Activated CD4-positive, alpha-beta T cell treated with anti-CD3 and anti-CD28 coated beads, Interleukin-2, Interleukin-6, amounts not matched to agents 100 ng/mL and 50 ng/mL, durations not matched to agents 16 hours and 8 hours (primary cell): ENCODE measurements at regions not wholly inside any gene's neighbourhood (a gene's known extent, or its start where the extent isn't known, plus 50 kb on each side); places are given as distances from the start of the nearest gene placed in this dataset.
"Not testable (repeated sequence)": the region's sequence is repeated elsewhere in the genome, so short reads cannot be mapped to it uniquely, and the experiment has no call there.

ENCODE experiments used
- DNase-seq: peaks from one replicate; pipeline ENCODE4 v3.0.0-alpha.2; 2020

DNA sequence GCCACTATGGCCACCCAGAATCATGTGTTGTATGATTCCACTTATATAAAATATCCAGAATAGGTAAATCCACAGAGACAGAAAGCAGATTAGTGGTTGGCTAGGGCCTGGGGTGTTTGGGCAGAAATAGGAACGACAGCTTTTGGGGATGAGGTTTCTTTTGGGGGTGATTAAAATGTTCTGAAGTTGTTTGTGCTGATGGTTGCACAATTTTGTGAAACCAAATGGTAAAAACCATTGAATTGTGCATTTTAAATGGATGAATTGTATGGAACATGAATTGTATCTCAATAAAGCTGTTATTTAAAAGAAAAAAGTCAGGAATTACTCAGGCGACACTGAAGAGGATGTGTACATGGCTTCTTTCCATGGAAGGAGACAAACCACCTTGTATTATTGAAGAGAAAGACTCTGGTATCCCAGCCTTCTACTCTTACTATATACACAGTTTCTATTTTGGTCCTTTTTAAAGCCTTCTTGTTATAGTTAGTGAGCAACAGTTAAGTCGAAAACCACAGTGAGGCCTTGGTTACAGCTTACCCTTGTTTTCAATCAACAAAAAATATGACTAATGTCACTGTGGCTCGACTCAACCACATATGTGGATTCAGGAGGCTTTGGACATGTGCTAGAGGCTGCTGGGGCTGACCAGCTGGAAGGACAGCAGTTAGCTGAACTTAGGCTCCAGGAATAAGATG is 57.1 kb upstream of the KMT2E start:
- peak; percentile 87 for DNase-seq

- DNase-seq: no peak
These were observed 55.6 kb upstream of the KMT2E start for GRCh38 chr7:104958371-104958865.

DNA sequence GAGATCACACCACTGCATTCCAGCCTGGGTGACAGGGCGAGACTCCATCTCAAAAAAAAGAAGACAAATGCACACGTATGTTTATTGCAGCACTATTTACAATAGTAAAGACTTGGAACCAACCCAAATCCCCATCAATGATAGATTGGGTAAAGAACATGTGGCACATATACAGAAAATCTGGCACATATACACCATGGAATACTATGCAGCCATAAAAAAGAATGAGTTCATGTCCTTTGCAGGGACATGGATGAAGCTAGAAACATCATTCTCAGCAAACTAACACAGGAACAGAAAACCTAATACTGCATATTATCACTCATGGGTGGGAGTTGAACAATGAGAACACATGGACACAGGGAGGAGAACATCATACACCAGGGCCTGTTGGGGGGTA is 54.5 kb upstream of the KMT2E start:
- DNase-seq: not testable (repeated sequence)

DNA sequence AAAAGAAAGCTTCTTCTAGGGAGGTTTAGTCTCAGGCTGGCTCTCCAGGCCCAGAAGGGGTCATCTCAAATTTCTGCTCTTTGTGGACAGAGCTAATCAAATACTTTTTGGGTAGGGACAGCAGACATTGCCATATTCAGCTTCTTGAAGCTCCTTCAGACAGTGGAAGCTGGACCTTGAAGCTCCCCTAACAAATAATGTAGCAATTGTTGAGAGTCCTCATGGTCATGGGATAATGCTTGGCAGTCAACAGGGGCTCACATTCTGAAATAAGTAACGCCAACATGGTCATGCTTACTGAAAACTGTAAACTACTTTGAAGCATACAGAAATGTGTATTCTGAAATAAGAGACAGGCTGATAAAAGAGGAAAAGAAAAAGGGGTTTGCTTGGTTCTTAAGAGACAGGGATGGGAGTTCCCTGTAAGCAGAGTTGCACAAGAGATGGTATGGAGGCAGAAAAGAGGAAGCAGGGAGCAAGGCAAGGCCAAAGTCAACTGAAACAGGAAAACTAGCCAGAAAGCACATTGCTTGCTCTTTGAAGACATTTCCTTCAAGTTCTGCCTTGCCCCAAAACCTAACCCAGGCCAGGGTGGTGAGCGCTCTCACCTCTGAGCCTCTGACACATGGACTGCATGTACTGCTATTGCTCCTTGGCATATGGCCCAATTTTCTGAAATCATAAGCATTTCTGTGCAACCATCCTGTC is 53.1 kb upstream of the KMT2E start:
- DNase-seq: no peak

- no peak for DNase-seq
These were observed 52.2 kb upstream of the KMT2E start for GRCh38 chr7:104961821-104962220.

DNA sequence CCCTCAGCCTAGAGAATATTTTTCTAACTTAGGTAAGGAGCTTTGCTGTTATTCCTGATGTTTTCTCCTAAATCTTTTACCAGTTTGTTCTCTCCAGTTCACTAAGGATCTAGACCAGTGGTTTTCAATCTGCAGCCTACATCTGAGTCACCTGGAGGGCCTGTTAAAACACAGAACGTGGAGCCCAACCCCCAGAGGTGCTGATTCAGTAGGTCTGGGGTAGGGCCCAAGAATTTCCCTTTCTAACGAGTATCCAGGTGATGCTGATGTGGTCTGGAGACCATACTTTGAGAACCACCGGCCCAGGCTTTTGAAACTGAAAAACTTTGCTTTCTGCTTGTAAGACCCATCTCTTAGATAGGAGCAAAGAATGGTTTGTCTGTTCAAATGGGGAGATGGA is 51.2 kb upstream of the KMT2E start:
- DNase-seq: peak; percentile 36

DNA sequence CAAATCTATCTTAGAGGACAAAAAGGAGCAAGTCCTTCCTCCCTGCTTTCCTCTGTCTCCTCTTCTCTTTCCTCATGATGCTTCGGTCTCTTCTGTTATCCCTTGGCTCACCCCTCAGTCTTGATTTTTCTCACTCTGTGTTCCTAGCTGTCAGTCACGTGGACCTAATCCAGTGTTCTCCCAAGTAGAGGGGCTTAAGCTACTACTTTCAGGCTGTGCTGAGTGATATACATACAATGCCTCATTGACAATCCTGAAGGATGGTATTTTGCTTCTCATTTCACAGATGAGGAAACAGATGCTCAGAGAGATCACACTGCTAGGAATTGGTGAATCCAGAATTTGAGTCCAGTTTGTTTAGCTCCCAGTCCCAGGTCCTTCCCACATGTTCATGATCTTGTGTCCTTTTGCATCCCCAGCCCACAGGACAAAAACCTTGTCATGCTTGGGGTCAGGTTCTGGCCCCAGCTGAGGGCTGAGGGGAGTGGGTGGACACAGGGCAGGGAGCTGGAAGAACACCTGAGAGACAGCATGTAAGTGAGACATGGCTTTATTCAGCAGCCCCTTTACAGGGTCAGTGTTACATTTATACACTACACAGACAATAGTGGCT is 50.5 kb upstream of the KMT2E start:
- DNase-seq: no peak

- no peak for DNase-seq
These were observed 50.0 kb upstream of the KMT2E start for GRCh38 chr7:104963991-104964385.
